ENCODE measurements at regions not wholly inside any gene's neighbourhood (a gene's known extent, or its start where the extent isn't known, plus 50 kb on each side); places are given as distances from the start of the nearest gene placed in this dataset.

DNA sequence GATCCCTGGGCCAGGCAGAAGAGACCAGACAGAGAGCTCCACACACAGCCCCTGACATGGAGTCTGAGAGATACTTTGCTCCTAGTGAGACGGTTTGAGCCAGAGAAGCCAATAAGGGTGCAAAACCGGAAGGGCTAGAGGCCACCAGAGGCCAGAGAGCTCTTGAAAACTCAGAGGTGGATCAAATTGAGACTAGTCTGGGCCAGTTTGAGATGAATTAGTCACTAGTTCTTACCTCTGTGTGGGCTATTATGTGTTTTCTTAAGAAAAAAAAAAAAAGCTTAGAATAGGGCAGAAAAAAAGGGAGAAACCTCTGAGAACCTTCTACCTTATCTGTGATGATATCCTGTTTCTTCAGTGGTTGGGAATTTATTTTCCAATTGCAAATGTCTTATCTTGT lies 110.4 kb upstream of the EDNRA start:
- DNase-seq = no peak

GRCh38 chr4:147370881-147371280 lies 110.0 kb upstream of the EDNRA start:
- DNase-seq = no peak

DNA sequence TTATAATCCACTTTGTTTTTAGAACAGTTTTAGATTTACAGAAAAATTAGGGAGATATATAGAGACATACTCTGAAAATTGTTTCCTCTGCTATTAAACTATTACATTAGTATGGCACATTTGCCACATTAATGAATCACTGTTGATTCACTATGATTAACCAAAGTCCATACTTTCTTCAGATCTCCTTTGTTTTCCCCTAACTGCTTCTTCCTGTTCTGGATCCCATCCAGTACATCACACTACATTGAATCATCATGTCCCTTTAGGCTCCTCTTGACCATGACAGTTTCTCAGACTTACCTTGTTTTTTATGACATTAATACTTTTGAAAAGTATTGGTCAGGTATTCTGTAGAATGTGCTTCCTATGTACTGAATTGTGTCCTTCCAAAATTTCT lies 109.2 kb upstream of the EDNRA start:
- DNase-seq = no peak

GRCh38 chr4:147378780-147379179 lies 102.1 kb upstream of the EDNRA start:
- DNase-seq = no peak

- no peak for DNase-seq
Measured at GRCh38 chr4:147381749-147382148, 99.1 kb upstream of the EDNRA start.

DNA sequence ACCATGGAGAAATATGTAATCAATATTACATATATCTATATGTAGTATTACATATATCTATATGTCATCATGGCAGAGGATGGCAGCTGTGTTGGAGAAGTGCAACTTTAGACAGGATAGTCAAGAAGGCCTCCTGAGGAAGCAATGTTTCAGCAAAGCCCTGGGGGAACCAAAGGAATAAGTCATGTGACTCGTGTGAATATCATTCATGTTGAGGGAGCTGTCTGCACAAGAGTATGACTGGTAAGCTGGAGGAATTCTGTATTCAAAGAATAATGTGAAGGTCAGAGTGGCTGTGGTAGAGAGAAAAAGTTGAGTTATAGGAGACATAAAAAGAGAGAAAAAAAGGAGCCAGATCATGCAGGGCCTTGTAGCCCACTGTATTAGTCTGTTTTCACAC lies 92.9 kb upstream of the EDNRA start:
- no peak for DNase-seq

DNA sequence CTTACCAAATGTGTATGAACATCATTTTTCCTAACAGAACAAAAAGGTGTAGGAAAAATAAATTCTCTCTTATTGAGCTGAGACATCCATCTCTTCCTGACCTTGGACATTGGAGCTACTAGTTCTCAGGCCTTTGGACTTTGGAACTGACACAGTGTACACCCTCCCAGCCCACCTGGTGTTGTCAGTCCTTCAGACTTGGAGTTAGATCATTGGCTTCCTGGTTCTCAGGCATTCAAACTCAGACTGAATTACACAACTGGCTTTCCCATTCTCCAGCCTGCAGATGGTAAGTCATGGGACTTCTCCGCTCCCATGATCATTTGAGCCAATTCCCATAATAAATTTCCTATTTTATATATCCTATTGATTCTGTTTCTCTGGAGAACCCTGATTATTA lies 84.8 kb upstream of the EDNRA start:
- DNase-seq = no peak

DNA sequence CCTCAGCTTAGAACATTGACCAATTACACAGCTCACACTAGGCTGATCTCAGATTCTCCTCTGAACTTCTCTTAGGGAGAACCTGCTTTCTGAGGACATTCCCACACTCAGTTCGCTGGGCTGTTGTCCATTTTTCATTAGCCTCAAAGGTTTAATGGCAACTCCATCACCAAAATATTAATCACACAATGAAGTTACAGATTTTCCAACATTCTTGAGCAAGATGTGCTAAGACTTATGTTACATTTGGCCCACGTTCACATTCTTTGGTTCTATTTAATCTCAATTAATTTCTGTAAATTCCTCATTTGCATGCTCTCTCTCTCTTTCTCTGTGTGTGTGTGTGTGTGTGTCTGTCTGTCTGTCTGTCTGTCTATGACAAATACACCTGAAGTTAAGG lies 82.3 kb upstream of the EDNRA start:
- no peak for DNase-seq

DNA sequence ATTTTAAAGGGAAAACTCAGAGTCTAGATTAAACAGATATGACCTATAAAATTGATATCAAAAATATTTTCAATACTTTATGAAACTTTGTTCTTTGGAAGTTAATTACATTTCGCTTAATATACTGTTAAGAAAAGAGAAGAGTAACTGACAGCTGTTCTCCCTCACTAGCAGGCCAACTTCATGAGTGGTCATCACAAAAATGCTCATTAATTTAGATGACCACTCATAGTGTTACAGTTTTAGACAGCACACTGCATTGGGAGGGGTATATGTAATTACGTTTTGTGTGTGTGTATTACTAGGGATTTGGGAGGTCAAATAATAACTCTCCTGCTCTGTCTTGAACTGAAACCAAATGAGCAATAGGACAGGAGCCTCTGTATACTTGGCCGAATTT lies 80.2 kb upstream of the EDNRA start:
- DNase-seq = no peak

- DNase-seq = no peak
Measured at GRCh38 chr4:147401221-147401620, 79.7 kb upstream of the EDNRA start.

- DNase-seq = no peak
Measured at GRCh38 chr4:147407261-147408045, 73.4 kb upstream of the EDNRA start.

DNA sequence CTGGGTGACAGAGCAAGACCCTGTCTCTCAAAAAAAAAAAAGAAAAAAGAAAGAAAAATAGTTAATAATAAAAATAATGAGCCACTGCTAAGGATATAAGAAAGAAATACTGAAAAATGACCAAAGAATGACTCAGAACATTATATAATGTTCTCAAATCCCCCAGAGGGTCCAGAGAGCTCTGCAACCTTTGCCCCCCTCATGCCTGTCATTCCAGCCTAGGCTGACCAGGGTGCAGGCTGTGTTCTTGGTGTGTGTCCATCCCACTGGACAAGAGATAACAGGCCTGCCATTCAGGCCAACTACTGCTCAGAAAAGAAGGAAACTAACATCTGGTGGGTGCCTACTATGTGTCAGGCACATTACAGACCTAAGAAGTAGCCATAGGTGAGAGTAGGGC lies 72.7 kb upstream of the EDNRA start:
- no peak for DNase-seq

GRCh38 chr4:147409350-147409749 lies 71.5 kb upstream of the EDNRA start:
- no peak for DNase-seq

DNA sequence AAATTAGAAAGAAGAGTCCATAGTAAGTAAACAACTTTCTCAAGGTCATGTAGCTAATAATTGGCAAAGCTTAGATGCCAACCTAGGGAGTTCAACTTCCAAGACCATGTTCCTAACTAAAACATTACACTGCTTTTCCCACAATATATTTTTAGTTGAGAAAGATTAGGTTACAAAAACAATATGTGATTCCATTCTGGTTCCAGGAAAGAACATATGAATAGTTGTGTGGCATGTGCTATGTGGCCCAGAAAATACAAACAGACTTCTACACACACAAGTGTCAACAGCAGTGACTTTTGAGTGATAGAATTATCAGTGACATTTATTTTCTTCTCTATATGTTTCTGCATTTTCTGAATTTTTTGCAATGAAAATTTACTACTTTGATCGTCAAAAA lies 62.7 kb upstream of the EDNRA start:
- DNase-seq = no peak

DNA sequence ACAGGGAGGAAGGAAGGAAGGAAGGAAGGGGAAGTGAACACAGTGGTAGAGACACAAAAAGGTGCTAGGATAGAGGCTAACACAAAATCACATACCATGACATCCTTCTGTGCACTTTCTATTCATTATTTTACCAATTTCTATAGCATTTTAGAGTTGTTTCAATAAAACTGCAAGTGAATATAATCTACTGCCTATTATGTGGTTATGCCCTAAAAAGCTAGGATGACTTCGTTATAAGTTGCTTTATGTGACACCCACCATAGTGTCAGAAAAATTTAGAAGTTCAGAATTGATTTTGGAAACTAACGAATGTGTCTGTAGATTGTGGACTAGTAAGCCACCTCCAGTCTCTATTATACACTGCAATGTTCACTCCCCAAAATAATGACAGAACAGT lies 59.4 kb upstream of the EDNRA start:
- no peak for DNase-seq

DNA sequence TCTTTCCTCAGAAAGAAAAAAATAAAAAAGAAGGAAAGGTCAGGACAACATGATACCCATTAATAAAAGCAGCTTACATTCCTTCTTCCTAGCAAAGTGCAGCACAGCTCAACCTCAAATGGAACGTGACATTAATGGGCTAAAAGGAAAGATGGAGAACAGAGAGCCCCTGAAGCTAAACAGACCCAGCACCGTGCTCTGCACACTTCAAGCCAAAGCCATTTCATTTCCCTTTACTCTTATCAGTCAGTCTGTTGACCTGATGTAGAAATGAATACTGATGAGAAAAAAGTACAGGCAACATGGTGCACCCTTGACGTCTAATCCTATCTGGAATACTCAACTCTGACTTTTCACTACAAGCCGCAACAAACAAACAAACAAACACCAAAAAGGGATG lies 57.7 kb upstream of the EDNRA start:
- DNase-seq = no peak

DNA sequence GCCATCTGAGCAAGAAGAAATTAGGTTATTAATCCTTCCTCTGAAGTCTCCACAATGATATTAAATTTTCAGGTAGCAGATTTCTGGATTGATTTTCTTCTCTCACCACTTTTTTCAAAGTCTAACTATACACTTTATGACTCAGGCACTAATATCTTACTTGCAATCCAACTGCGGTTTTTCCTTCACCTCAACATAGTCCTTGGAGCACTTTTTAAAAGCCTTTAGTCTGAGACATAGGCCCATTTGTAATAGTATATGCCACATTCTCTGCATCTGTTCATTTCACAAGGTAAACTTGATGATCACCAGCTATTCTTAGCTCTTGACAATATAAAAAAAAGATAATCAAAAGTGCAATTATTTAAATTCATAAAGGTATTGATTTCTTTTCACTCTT lies 55.9 kb upstream of the EDNRA start:
- DNase-seq = no peak

DNA sequence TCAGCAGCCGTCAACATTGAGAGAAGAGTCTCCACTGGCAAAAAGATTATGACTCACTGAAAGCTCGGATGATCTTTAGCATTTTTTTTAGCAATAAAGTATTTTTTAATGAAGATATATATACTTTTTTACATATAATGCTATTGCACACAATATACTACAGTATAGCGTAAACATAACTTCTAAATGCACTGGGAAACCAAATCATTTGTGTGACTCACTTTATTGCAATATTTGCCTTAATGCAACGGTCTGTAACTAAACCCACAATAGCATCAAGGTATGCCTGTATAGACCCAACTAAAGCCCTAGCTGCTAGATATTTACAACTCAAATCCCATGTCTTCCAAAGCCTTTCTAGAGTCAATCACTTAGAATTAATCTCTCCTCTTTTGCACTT lies 52.3 kb upstream of the EDNRA start:
- no peak for DNase-seq

DNA sequence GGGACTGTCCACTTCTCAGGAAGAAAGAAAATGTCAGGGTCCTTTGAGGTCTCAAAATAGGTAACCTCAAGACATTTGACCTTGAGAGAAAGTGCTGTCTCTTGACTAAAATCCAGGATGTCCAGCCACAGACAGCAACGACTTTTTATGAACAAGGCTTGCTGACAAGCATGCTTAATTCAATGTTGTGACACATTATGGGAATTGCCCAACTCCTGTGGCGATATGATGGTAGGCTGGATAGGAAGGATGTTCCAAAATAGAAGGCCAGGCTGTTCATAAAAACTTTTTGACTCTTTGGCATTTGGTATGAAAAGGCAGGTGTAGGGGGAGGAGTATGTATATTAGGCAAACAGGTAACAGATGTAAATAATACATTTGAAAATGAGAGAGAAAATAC lies 50.8 kb upstream of the EDNRA start:
- no peak for DNase-seq

Measured in NCI-H2171 treated with DMSO at 0.1 percent for 48 hours (cell line).